Muscle layer of colon (tissue), 2 donors: ENCODE measurements at regions not wholly inside any gene's neighbourhood (a gene's known extent, or its start where the extent isn't known, plus 50 kb on each side); places are given as distances from the start of the nearest gene placed in this dataset.

ENCODE experiments used
- H3K27ac ChIP-seq: one replicate; pipeline ENCODE4 v1.7.0; 2013; ENCODE audit warnings: low read depth, mild to moderate bottlenecking, low read length, moderate library complexity
- H3K27me3 ChIP-seq, 2 donors: one replicate each; pipeline ENCODE4 v1.7.0; 2013; ENCODE audit warnings: low read length in 2 of 2, mild to moderate bottlenecking in 2 of 2; ENCODE audit not compliant: insufficient read depth in 2 of 2, control insufficient read depth in 1 of 2
- H3K36me3 ChIP-seq: one replicate; pipeline ENCODE4 v1.7.0; 2013; ENCODE audit warnings: mild to moderate bottlenecking, low read length; ENCODE audit not compliant: insufficient read depth
- H3K4me1 ChIP-seq: one replicate; pipeline ENCODE4 v1.7.0; 2013; ENCODE audit warnings: mild to moderate bottlenecking, low read length; ENCODE audit not compliant: insufficient read depth
- H3K4me3 ChIP-seq, 2 donors: one replicate each; pipeline ENCODE4 v1.7.0; 2013; ENCODE audit warnings: low read length in 2 of 2, low read depth in 1 of 2, mild to moderate bottlenecking in 1 of 2, moderate library complexity in 1 of 2
- H3K9ac ChIP-seq: one replicate; pipeline ENCODE4 v1.7.0; 2013; ENCODE audit warnings: low read length
- H3K9me3 ChIP-seq: one replicate; pipeline ENCODE4 v1.7.0; 2013; ENCODE audit warnings: mild to moderate bottlenecking, low read length
- donor health status: abdominal sarcoma.
- donor health status: Adenocarcinoma of cecum.

DNA sequence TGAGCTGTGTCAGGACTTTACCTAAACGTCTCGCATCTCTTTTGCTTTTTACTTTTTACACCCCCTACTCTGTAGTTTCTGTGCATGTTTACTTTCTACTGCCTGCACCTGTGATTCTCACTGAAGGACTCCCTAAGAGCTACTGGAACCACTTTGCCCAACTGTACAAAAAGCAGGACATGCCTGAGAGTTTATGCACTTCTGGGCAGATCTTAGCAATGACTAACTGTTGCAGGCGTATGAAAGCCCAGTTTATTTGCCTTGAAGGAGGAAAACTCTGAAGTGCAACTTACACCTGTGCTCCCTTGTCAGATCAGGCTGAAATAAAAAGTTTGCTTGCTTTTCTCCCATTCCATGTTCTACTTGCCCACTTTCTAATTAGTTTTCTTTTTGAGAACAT lies 467.0 kb upstream of the USP24 start:
- H3K9ac ChIP-seq = no peak overlapping the region
- H3K4me1 ChIP-seq = no peaks in the 10 kb centered on the region
- H3K27ac ChIP-seq = no peak overlapping the region
- no peaks in the 10 kb centered on the region for H3K36me3 ChIP-seq
- H3K4me3 ChIP-seq = no peak overlapping the region
- H3K9me3 ChIP-seq = peaks cover 4% of the 10 kb centered on the region
- H3K27me3 ChIP-seq = no peaks in the 10 kb centered on the region

DNA sequence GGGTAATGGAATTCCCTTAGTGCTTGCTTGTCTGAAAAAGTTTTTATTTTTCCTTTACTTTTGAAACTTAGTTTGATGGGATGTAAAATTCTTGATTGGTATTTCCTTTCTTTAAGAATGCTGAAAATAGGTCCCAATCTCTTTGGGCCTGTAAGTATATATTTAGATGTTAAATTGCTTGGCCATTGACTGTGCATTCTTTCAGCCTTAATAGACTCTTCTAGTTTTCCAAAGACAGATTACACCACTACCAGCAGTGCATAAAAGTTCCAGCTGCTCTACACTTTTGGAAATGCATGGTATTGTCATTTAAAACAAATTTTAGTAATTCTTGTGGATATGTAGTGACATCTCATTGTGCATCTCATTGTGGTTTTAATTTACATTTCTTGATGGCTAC lies 464.8 kb upstream of the USP24 start:
- Histone ChIP-seq H3K4me3 (no peak overlapping the region), H3K36me3 (no peaks in the 10 kb centered on the region), H3K9ac (no peak overlapping the region), H3K27ac (no peak overlapping the region), H3K27me3 (no peaks in the 10 kb centered on the region), H3K4me1 (no peaks in the 10 kb centered on the region), H3K9me3 (peaks cover 4% of the 10 kb centered on the region)

DNA sequence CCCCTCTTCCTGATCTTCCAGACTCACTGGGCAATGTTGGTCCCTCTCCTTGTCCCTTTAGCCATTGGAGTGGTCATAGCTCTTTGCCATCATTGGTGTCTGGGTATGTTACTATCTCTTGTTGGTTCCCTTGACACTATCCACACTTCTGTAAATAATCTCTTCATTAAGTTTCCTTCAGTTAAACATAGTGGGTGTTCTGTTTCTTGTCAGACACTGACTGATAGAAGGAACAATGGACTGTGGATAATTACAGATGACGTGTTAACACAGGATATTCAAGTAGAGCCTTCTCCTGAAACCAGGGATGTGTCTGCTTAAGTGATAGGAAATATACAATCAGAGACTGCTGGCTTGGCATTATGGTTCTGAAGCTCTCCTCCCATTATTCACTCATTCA lies 458.3 kb upstream of the USP24 start:
- peaks cover 19% of the 10 kb centered on the region for H3K4me1 ChIP-seq
- no peaks in the 10 kb centered on the region for H3K36me3 ChIP-seq
- H3K27me3 ChIP-seq = no peaks in the 10 kb centered on the region
- H3K9me3 ChIP-seq = no peaks in the 10 kb centered on the region
- H3K9ac ChIP-seq = no peak overlapping the region
- H3K27ac ChIP-seq = no peak overlapping the region
- no peak overlapping the region for H3K4me3 ChIP-seq

DNA sequence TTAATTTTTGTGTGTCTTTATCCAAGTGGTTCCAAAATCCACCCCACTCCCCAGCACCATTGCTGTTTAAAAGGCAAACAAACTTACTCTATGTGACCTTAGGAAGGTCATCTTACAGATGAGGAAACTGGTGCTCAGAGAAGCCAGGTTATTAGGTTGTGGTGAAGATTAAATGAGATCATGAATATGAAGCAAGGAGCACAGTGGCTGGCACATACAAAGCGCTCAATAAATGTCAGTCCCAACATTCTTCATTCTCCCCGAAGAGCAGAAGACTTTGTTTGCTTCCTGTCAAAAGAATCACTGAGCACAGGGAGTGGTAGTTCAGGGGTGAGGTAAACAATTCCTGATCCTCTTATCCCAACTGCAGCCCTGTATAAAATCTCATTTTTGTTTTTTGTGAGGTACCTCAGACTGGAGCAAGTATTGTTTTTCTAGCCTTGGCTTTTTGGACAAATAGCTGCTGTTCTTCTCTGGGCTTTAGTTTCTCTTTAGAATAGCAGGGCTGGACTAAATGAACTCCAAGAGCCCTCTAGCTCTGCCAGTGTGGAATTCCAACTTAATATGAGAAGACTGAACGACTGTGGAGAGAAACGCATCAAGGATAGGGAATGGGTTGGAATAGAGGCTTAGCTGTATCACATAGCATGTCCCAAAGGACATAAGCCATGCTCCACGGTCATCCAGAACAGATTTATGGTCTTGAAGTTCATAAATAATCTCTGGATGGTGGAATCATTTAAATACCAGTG lies 455.3 kb upstream of the USP24 start:
- no peaks in the 10 kb centered on the region for H3K9me3 ChIP-seq
- H3K36me3 ChIP-seq = no peaks in the 10 kb centered on the region
- peak overlapping the region; percentile 34 for H3K27ac ChIP-seq
- no peak overlapping the region for H3K9ac ChIP-seq
- peaks cover 19% of the 10 kb centered on the region for H3K4me1 ChIP-seq
- no peaks in the 10 kb centered on the region for H3K27me3 ChIP-seq
- no peak overlapping the region for H3K4me3 ChIP-seq

DNA sequence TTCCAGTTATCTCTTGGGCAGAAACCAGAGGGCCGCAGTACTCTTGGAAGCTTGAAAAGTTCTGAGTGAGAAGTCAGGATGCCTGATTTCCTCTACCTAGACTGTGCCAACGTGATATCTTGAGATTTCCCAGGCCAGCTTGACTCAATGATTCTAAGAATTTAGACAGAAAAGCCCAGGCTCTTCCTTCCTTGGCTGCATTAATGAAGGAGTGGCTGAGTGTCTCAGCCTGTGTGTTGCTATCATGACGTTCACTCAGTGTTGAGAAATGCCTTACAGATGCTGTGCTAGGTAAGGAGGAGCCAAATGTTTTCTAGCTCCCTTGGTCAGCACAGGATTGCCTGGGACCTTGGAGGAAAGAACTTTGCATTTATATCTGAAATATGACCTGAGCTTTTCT lies 454.1 kb upstream of the USP24 start:
- no peaks in the 10 kb centered on the region for H3K27me3 ChIP-seq
- no peak overlapping the region for H3K4me3 ChIP-seq
- H3K9me3 ChIP-seq = no peaks in the 10 kb centered on the region
- H3K4me1 ChIP-seq = peaks cover 19% of the 10 kb centered on the region
- H3K36me3 ChIP-seq = no peaks in the 10 kb centered on the region
- H3K9ac ChIP-seq = no peak overlapping the region
- H3K27ac ChIP-seq = no peak overlapping the region

DNA sequence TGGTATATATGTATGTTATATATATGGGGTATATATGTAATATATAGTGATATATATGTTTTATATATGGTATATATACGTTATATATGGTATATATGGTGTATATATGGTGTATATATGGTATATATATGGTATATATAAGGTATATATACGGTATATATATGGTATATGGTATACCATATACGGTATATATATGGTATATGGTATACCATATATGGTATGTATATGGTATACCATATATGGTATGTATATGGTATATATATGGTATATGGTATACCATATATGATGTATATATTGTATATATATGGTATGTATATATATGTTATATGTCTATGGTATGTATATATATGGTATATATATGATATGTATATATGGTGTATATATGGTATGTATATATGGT lies 447.7 kb upstream of the USP24 start:
- H3K36me3 ChIP-seq = no peaks in the 10 kb centered on the region
- no peaks in the 10 kb centered on the region for H3K4me1 ChIP-seq
- no peak overlapping the region for H3K4me3 ChIP-seq
- H3K9me3 ChIP-seq = no peaks in the 10 kb centered on the region
- no peak overlapping the region for H3K9ac ChIP-seq
- H3K27ac ChIP-seq = no peak overlapping the region
- H3K27me3 ChIP-seq = no peaks in the 10 kb centered on the region

DNA sequence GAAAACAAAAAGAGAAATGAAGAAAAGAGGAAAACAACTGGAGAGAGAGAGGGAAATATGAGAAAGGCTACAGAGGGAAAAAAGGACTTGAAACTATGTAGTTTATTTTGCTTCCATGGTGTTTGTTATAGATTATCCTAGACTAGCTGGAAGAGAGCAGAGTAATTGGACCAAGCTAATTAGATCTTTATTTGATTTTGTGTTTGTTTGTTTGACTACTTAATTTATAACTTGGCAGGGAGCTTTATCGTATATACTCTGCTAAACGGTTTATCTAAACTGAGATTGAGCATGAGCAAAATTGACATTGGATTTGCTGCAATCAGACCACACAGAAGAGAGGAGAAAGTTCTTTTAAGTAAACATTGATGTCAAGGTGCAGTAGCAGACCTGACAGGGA lies 443.8 kb upstream of the USP24 start:
- H3K4me3 ChIP-seq = no peak overlapping the region
- H3K9me3 ChIP-seq = no peaks in the 10 kb centered on the region
- no peaks in the 10 kb centered on the region for H3K36me3 ChIP-seq
- no peak overlapping the region for H3K9ac ChIP-seq
- no peak overlapping the region for H3K27ac ChIP-seq
- H3K4me1 ChIP-seq = peaks cover 10% of the 10 kb centered on the region
- no peaks in the 10 kb centered on the region for H3K27me3 ChIP-seq

DNA sequence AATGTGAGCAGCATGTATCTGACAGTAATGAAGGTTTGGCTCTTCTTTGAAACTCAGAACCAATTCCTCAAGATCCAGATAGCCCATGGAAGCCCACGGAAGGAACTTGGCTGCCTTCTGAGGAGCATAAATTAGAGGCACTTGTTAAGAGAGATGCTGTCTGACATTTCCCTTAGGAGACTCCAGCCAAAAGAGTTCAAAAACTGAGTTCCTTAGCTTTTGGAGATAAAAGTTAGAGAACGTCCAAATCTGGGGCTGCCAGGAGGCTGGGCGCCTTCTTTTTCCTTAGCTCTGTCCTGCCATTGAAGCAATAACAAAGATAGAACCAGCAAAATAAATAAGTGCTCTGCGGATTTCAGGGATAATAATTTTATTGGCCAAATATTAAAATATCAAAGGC lies 439.6 kb upstream of the USP24 start:
- H3K9ac ChIP-seq = no peak overlapping the region
- H3K9me3 ChIP-seq = no peaks in the 10 kb centered on the region
- peaks cover 10% of the 10 kb centered on the region for H3K4me1 ChIP-seq
- no peak overlapping the region for H3K4me3 ChIP-seq
- H3K36me3 ChIP-seq = no peaks in the 10 kb centered on the region
- H3K27ac ChIP-seq = no peak overlapping the region
- H3K27me3 ChIP-seq = no peaks in the 10 kb centered on the region

DNA sequence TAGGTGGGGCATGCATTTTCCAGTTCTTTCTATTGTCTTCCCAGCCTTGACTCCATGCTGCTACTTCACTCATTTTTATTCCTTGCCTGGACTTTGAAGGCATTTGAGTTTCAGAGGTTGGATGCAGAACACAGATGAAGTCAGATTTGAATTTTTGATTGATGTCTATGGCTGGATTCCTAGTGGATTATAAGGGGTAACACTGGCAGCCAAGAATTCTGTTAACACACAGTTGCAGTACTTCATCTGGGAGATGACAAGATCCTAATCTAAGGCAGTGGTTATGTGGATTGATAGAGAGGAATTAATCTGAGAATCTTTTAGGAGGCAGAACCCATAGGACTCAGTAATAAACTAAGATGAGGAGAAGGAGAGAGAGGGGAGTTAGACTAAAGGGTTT lies 439.0 kb upstream of the USP24 start:
- Histone ChIP-seq H3K4me1 (peaks cover 10% of the 10 kb centered on the region), H3K4me3 (no peak overlapping the region), H3K9ac (no peak overlapping the region), H3K27me3 (no peaks in the 10 kb centered on the region), H3K9me3 (no peaks in the 10 kb centered on the region), H3K27ac (no peak overlapping the region), H3K36me3 (no peaks in the 10 kb centered on the region)

DNA sequence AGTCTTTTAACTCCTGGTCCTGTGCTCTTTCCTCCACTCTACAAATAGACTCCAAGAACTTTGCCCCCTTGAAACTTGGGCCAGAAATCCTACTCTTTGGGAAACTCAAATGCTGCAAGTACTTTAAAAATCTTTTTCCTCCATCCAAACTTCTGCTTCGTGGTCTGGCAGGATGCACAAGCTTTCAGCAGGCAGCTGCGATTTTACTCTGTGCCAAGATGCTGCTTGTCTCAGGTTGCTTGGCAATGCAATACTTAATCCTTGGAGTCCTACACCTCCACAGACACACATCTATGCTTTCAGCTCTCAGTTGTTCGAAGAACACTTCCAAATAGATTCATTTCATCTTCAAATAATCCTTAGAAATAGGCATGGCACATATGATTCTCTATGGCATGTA lies 435.3 kb upstream of the USP24 start:
- no peaks in the 10 kb centered on the region for H3K27me3 ChIP-seq
- H3K36me3 ChIP-seq = no peaks in the 10 kb centered on the region
- no peak overlapping the region for H3K4me3 ChIP-seq
- H3K27ac ChIP-seq = no peak overlapping the region
- H3K9me3 ChIP-seq = no peaks in the 10 kb centered on the region
- H3K9ac ChIP-seq = no peak overlapping the region
- peaks cover 9% of the 10 kb centered on the region for H3K4me1 ChIP-seq

DNA sequence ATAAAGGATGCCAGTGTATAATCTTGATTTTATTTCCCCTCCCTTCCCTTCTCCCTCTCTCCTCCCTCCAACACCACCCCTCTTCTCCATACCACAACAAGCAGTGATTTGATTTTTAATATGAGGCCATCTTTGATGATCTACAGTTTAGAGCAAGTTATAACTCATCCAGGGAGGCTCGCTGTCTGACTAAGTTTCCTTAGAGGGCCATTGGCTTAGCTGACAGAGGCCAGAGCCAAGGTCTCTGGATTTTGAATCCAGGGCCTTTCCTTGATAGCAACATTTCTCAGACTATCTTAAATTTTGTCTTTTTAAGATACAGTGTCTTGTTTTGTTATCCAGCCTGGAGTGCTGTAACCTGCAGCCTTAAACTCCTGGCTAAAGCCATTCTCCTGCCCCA lies 431.0 kb upstream of the USP24 start:
- peaks cover 5% of the 10 kb centered on the region for H3K4me1 ChIP-seq
- H3K9me3 ChIP-seq = no peaks in the 10 kb centered on the region
- H3K36me3 ChIP-seq = no peaks in the 10 kb centered on the region
- H3K27ac ChIP-seq = no peak overlapping the region
- no peak overlapping the region for H3K9ac ChIP-seq
- H3K27me3 ChIP-seq = no peaks in the 10 kb centered on the region
- H3K4me3 ChIP-seq = no peak overlapping the region

DNA sequence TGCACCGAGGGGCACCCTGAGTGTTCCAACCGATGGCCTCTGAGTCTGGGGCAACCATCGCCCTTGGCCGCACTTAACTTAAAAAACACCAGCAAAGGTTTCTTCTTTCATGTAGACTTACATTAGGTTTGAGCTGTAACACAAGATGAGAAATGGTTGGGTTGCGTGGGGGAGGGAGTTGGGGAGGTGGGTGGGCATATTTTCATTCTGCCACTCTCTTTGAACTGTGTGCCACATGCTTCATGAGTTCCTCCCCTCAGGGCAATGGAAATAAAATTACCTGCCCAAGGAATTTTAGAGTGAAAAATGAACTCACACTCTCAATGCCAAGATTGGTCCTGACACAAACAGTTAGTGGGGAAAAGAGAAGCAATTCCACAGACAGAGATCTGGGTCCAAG lies 430.1 kb upstream of the USP24 start:
- no peak overlapping the region for H3K9ac ChIP-seq
- no peaks in the 10 kb centered on the region for H3K36me3 ChIP-seq
- H3K9me3 ChIP-seq = no peaks in the 10 kb centered on the region
- H3K27ac ChIP-seq = no peak overlapping the region
- no peak overlapping the region for H3K4me3 ChIP-seq
- peaks cover 5% of the 10 kb centered on the region for H3K4me1 ChIP-seq
- H3K27me3 ChIP-seq = no peaks in the 10 kb centered on the region
